Neural cell (in vitro differentiated cells): ENCODE measurements at regions not wholly inside any gene's neighbourhood (a gene's known extent, or its start where the extent isn't known, plus 50 kb on each side); places are given as distances from the start of the nearest gene placed in this dataset.

ENCODE experiments used
- H2AFZ ChIP-seq: fragments of 200-600, 300-800 bp; sonication (generic), shearing (Covaris generic); 2 replicates; pipeline ENCODE4 v1.6.0; 2014; ENCODE audit warnings: low read depth, mild to moderate bottlenecking, antibody characterized with exemption, low read length, moderate library complexity
- H3F3A ChIP-seq: fragments of 200-600 bp; shearing (Covaris generic); 2 replicates; pipeline ENCODE4 v1.6.1; 2016; ENCODE audit warnings: mild to moderate bottlenecking, moderate library complexity, mixed read lengths, antibody characterized with exemption, low read length; ENCODE audit not compliant: insufficient read depth, poor library complexity, severe bottlenecking
- H3K27ac ChIP-seq: fragments of 200-600, 300-800 bp; sonication (generic), shearing (Covaris generic); 2 replicates; pipeline ENCODE4 v1.5.1; 2014; ENCODE audit warnings: mild to moderate bottlenecking, low read length, moderate library complexity
- H3K27me3 ChIP-seq: fragments of 300-800, 200-600 bp; sonication (generic), shearing (Covaris generic); 2 replicates; pipeline ENCODE4 v1.6.0; 2014; ENCODE audit warnings: mild to moderate bottlenecking, low read depth, low read length, moderate library complexity; ENCODE audit not compliant: insufficient read depth
- H3K36me3 ChIP-seq: fragments of 300-800, 200-600 bp; sonication (generic), shearing (Covaris generic); 2 replicates; pipeline ENCODE4 v1.5.1; 2014; ENCODE audit warnings: mild to moderate bottlenecking, antibody characterized with exemption, low read length, moderate library complexity; ENCODE audit not compliant: insufficient read depth
- H3K4me2 ChIP-seq: fragments of 300-800, 200-600 bp; sonication (generic), shearing (Covaris generic); 2 replicates; pipeline ENCODE4 v1.6.0; 2014; ENCODE audit warnings: mild to moderate bottlenecking, low read length
- H3K4me3 ChIP-seq: fragments of 300-800, 200-600 bp; sonication (generic), shearing (Covaris generic); 2 replicates; pipeline ENCODE4 v1.5.1; 2014; ENCODE audit warnings: mild to moderate bottlenecking, low read length, moderate library complexity
- H3K79me2 ChIP-seq: fragments of 200-600 bp; shearing (Covaris generic); replicated peaks from 2 replicates; pipeline ENCODE4 v1.6.0; 2014; ENCODE audit warnings: mild to moderate bottlenecking, low read length, moderate library complexity; ENCODE audit not compliant: insufficient read depth
- H3K9ac ChIP-seq: fragments of 300-800, 200-600 bp; sonication (generic), shearing (Covaris generic); 2 replicates; pipeline ENCODE4 v1.6.1; 2016; ENCODE audit warnings: mild to moderate bottlenecking, low read length, mixed read lengths
- H3K9me2 ChIP-seq: fragments of 200-600 bp; shearing (Covaris generic); 2 replicates; pipeline ENCODE4 v1.6.1; 2016; ENCODE audit warnings: mild to moderate bottlenecking, low read length, mixed read lengths; ENCODE audit not compliant: insufficient read depth
- H3K9me3 ChIP-seq: fragments of 200-600, 300-800 bp; sonication (generic), shearing (Covaris generic); 2 replicates; pipeline ENCODE4 v1.6.1; 2016; ENCODE audit warnings: mild to moderate bottlenecking, mixed run types, low read length, moderate library complexity, mixed read lengths
- H4K20me1 ChIP-seq: fragments of 200-600 bp; shearing (Covaris generic); 2 replicates; pipeline ENCODE4 v1.6.1; 2016; ENCODE audit warnings: mild to moderate bottlenecking, mixed run types; ENCODE audit not compliant: insufficient read depth
- CTCF ChIP-seq: fragments of 450-650 bp; IDR thresholded peaks from 2 replicates; pipeline ENCODE4 v1.5.1; 2014; ENCODE audit warnings: antibody characterized with exemption, mild to moderate bottlenecking, moderate library complexity; ENCODE audit not compliant: poor library complexity, severe bottlenecking
- EP300 ChIP-seq: fragments of 450-650 bp; conservative IDR thresholded peaks from 2 replicates; pipeline ENCODE4 v1.6.1; 2014; ENCODE audit warnings: antibody characterized with exemption, mild to moderate bottlenecking, moderate library complexity; ENCODE audit not compliant: poor library complexity, severe bottlenecking
- EZH2 ChIP-seq: fragments of 200-600, 300-800 bp; shearing (Covaris generic), sonication (generic); IDR thresholded peaks from 2 replicates; pipeline ENCODE4 v1.6.1; 2014; ENCODE audit warnings: antibody characterized with exemption, low read length, borderline replicate concordance, mild to moderate bottlenecking; ENCODE audit not compliant: insufficient read depth, poor library complexity, severe bottlenecking
- MXI1 ChIP-seq: fragments of 450-650 bp; conservative IDR thresholded peaks from 2 replicates; pipeline ENCODE4 v1.6.1; 2014; ENCODE audit warnings: antibody characterized with exemption, mild to moderate bottlenecking; ENCODE audit not compliant: poor library complexity, severe bottlenecking
- POLR2AphosphoS5 ChIP-seq: IDR thresholded peaks from 2 replicates; pipeline ENCODE4 v1.6.1; 2012
- RAD21 ChIP-seq: fragments of 450-650 bp; conservative IDR thresholded peaks from 2 replicates; pipeline ENCODE4 v1.6.1; 2014; ENCODE audit warnings: antibody characterized with exemption, mild to moderate bottlenecking, moderate library complexity
- SMC3 ChIP-seq: fragments of 450-650 bp; conservative IDR thresholded peaks from 2 replicates; pipeline ENCODE4 v1.6.1; 2014; ENCODE audit warnings: antibody characterized with exemption, mild to moderate bottlenecking, moderate library complexity; ENCODE audit not compliant: poor library complexity
- TAF1 ChIP-seq: IDR thresholded peaks from 2 replicates; pipeline ENCODE4 v1.6.1; 2012; ENCODE audit warnings: low read depth
- TF ChIP-seq, protein P1 (sequence below): IDR thresholded peaks from 2 replicates; pipeline ENCODE4 v1.6.1; 2012; ENCODE audit warnings: borderline replicate concordance

- Histone ChIP-seq H3K79me2 (no peaks in the 10 kb centered on the region), H3K4me2 (no peak overlapping the region), H3K27me3 (no peaks in the 10 kb centered on the region), H2AFZ (no peak overlapping the region), H3K9me2 (no peaks in the 10 kb centered on the region), H4K20me1 (no peaks in the 10 kb centered on the region), H3F3A (no peaks in the 10 kb centered on the region), H3K27ac (no peak overlapping the region), H3K9me3 (no peaks in the 10 kb centered on the region), H3K36me3 (no peaks in the 10 kb centered on the region), H3K4me3 (no peak overlapping the region), H3K9ac (no peak overlapping the region)
- TF ChIP-seq EZH2 (no peak), EP300 (no peak), RAD21 (no peak), CTCF (no peak), TAF1 (no peak), SMC3 (no peak), POLR2AphosphoS5 (no peak), MXI1 (no peak)
- TF ChIP-seq, protein P1, sequence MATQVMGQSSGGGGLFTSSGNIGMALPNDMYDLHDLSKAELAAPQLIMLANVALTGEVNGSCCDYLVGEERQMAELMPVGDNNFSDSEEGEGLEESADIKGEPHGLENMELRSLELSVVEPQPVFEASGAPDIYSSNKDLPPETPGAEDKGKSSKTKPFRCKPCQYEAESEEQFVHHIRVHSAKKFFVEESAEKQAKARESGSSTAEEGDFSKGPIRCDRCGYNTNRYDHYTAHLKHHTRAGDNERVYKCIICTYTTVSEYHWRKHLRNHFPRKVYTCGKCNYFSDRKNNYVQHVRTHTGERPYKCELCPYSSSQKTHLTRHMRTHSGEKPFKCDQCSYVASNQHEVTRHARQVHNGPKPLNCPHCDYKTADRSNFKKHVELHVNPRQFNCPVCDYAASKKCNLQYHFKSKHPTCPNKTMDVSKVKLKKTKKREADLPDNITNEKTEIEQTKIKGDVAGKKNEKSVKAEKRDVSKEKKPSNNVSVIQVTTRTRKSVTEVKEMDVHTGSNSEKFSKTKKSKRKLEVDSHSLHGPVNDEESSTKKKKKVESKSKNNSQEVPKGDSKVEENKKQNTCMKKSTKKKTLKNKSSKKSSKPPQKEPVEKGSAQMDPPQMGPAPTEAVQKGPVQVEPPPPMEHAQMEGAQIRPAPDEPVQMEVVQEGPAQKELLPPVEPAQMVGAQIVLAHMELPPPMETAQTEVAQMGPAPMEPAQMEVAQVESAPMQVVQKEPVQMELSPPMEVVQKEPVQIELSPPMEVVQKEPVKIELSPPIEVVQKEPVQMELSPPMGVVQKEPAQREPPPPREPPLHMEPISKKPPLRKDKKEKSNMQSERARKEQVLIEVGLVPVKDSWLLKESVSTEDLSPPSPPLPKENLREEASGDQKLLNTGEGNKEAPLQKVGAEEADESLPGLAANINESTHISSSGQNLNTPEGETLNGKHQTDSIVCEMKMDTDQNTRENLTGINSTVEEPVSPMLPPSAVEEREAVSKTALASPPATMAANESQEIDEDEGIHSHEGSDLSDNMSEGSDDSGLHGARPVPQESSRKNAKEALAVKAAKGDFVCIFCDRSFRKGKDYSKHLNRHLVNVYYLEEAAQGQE: no peak
Measured at GRCh38 chr4:32890398-32890797, 2170.2 kb downstream of the PCDH7 start.

DNA sequence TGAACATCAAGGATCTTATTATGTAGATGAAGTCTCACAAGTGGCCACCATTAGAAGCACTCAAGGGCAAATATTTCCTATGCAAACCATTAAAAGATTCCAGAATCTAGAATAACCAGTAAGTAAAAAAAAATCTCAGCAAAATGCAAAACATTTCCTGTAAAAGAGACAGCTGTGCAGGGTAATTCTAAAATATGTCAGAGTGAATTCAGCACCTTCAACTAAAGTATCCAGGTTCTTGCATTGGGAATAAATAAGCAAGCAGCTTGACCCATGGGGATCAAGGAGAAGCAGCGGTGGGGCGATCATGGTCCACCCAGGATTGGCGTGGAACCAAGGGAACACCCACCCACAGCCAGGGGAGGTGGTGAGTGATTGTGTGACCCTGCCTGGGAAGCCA lies 2188.9 kb downstream of the PCDH7 start:
- Histone ChIP-seq H3K9ac (no peak overlapping the region), H3K9me2 (no peaks in the 10 kb centered on the region), H3K27ac (no peak overlapping the region), H3K4me3 (no peak overlapping the region), H3K36me3 (no peaks in the 10 kb centered on the region), H3K79me2 (no peaks in the 10 kb centered on the region), H3K4me2 (no peak overlapping the region), H2AFZ (no peak overlapping the region), H3K27me3 (no peaks in the 10 kb centered on the region), H3F3A (no peaks in the 10 kb centered on the region), H3K9me3 (no peaks in the 10 kb centered on the region), H4K20me1 (no peaks in the 10 kb centered on the region)
- TF ChIP-seq TAF1 (no peak), POLR2AphosphoS5 (no peak), RAD21 (no peak), MXI1 (no peak), EZH2 (no peak), EP300 (no peak), SMC3 (no peak)
- TF ChIP-seq, protein P1: no peak
